Right renal pelvis (tissue), 4 donors: ENCODE measurements at regions not wholly inside any gene's neighbourhood (a gene's known extent, or its start where the extent isn't known, plus 50 kb on each side); places are given as distances from the start of the nearest gene placed in this dataset.
A peak's percentile ranks its signal among the peaks of the same experiment; 100 is the strongest.
"Not testable (repeated sequence)": the region's sequence is repeated elsewhere in the genome, so short reads cannot be mapped to it uniquely, and the experiment has no call there.

ENCODE experiments used
- DNase-seq, 4 donors: peaks; one replicate each; pipeline ENCODE4 v3.0.0-alpha.2; 2013; ENCODE audit warnings: low read depth in 4 of 4, low spot score in 3 of 4, missing footprints in 1 of 4

GRCh38 chr4:27075603-27076002, 215.0 kb downstream of the STIM2 start:
- DNase-seq = not testable (repeated sequence)

GRCh38 chr4:27078934-27079455, 218.4 kb downstream of the STIM2 start:
- DNase-seq = no peak

GRCh38 chr4:27081675-27082586, 221.3 kb downstream of the STIM2 start:
- no peak for DNase-seq

- no peak for DNase-seq
Measured at GRCh38 chr4:27082776-27083175, 222.1 kb downstream of the STIM2 start.

GRCh38 chr4:27084685-27085361, 224.2 kb downstream of the STIM2 start:
- DNase-seq = peak in 2 of 4 donors; percentile 13

- no peak for DNase-seq
Measured at GRCh38 chr4:27085396-27085795, 224.8 kb downstream of the STIM2 start.

- DNase-seq = no peak
Measured at GRCh38 chr4:27087306-27088045, 226.8 kb downstream of the STIM2 start.

- DNase-seq = no peak
Measured at GRCh38 chr4:27088491-27088890, 227.8 kb downstream of the STIM2 start.

GRCh38 chr4:27089186-27089585, 228.5 kb downstream of the STIM2 start:
- DNase-seq = no peak

- DNase-seq = no peak
Measured at GRCh38 chr4:27090406-27090805, 229.8 kb downstream of the STIM2 start.

GRCh38 chr4:27094224-27094623, 233.6 kb downstream of the STIM2 start:
- no peak for DNase-seq

- no peak for DNase-seq
Measured at GRCh38 chr4:27094783-27095182, 234.1 kb downstream of the STIM2 start.

GRCh38 chr4:27096142-27096824, 235.6 kb downstream of the STIM2 start:
- DNase-seq = no peak

GRCh38 chr4:27098034-27098433, 237.4 kb downstream of the STIM2 start:
- DNase-seq = no peak

- no peak for DNase-seq
Measured at GRCh38 chr4:27100713-27101112, 240.1 kb downstream of the STIM2 start.

GRCh38 chr4:27101126-27101525, 240.5 kb downstream of the STIM2 start:
- no peak for DNase-seq

GRCh38 chr4:27101561-27101960, 240.9 kb downstream of the STIM2 start:
- no peak for DNase-seq

GRCh38 chr4:27111627-27112026, 251.0 kb downstream of the STIM2 start:
- no peak for DNase-seq

GRCh38 chr4:27112587-27112986, 251.9 kb downstream of the STIM2 start:
- no peak for DNase-seq

GRCh38 chr4:27115221-27115620, 254.6 kb downstream of the STIM2 start:
- no peak for DNase-seq
